ENCODE measurements at regions not wholly inside any gene's neighbourhood (a gene's known extent, or its start where the extent isn't known, plus 50 kb on each side); places are given as distances from the start of the nearest gene placed in this dataset.

GRCh38 chr5:160957312-160957861, 105.4 kb upstream of the ATP10B start:
- no peak for DNase-seq (ENCODE audit: low read depth)

DNA sequence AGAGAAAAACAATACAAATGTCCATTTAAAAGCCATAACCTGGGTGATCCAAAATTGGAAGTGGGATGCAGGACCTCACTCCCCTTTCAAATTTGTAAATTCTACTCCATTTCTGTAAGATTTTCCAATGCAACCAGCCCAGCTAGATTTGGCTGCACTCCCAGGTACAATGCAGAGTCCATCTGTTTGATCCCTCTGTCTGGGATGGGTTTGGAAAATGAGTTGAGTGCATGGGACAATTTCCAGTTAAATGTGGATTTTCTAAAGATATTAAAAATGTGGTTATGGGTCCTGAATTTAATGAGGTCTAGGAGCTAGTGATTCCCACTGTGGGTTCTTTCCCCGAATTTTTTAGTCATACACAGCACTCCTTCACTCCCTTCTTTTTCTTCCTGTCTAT, 104.0 kb upstream of the ATP10B start:
- DNase-seq (ENCODE audit: low read depth): no peak

GRCh38 chr5:160950311-160950710, 98.3 kb upstream of the ATP10B start:
- DNase-seq (ENCODE audit: low read depth): no peak

DNA sequence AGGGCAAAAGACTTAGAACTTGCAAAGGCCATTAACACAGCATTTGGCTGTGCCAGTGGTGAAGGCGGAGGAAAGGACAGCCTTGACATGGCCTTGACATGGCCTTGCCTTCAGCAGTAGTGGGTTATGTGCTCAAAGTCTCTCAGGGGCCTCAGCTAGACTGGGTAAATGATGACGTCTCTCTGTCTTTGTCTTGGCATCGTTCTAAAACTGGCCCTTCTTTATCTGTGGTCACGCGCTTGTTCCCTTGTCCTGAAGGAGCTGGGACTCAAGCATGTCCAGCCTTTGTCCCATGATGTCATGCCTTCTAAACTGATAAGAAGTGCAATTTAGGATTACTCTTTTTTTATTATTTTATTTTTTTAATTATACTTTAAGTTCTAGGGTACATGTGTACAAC, 88.7 kb upstream of the ATP10B start:
- DNase-seq (ENCODE audit: low read depth): no peak

DNA sequence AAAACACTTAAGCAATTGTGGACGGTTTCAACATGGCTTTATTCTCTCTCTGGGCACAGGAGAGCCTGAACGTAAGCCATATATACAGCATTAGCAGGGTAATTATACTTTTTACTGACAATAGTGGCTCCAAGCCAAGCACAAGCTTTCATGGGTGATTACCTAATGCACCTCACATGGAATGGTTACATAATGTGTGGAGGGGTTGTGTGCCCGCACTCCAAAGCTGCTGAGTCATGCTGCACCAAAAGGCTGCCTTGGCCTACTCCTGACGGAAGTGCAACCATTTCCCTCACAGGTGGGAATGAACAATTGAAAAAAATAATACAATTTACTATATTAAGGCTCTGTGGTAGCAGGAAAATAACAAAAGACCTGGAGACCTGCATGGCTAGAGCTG, 86.5 kb upstream of the ATP10B start:
- DNase-seq (ENCODE audit: low read depth): peak; percentile 49

GRCh38 chr5:160937570-160937969, 85.6 kb upstream of the ATP10B start:
- DNase-seq (ENCODE audit: low read depth): no peak

GRCh38 chr5:160935776-160936175, 83.8 kb upstream of the ATP10B start:
- no peak for DNase-seq (ENCODE audit: low read depth)

- DNase-seq (ENCODE audit: low read depth): no peak
Observed at GRCh38 chr5:160931283-160931682, 79.3 kb upstream of the ATP10B start.

GRCh38 chr5:160930406-160930805, 78.4 kb upstream of the ATP10B start:
- DNase-seq (ENCODE audit: low read depth): peak; percentile 4

GRCh38 chr5:160929906-160930305, 77.9 kb upstream of the ATP10B start:
- DNase-seq (ENCODE audit: low read depth): no peak

DNA sequence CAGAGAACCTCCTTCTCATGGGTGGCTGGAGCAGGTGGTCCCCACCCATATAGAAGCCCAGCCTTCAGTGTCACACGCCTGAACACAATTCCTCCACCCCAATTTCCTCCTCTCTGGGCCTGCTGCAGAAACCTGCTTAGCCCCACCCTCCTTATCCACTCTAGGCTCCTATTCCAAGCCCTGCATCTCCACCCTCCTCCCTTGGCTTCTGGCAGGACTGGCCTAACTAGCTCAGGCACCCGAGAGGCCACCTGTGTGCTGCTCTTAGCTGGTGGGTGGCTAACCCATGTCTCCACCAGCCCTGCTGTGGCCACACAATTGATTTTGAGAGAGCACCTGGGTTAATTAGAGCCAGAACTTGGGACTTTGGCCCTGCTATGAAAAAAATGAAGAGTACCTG, 77.3 kb upstream of the ATP10B start:
- no peak for DNase-seq (ENCODE audit: low read depth)

DNA sequence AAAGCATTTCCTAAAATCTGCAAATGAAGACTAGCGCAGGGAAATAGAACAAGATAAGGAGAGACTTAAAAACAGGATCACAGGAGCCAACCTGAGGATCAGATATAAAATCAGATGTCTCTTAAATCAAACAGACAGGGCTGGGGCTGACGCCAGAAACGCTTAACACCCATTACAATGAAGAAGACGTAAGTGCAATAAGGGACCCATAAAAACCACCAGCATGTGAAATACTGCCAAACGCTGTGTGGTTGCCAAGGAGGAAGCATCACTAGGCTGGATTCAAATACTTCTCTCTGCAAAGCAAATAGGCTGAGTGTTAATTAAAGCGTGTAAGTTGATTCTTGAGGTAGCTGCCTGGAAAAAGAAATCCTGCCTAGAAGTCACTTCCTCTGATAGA, 74.4 kb upstream of the ATP10B start:
- DNase-seq (ENCODE audit: low read depth): peak; percentile 8

- DNase-seq (ENCODE audit: low read depth): no peak
Observed at GRCh38 chr5:160925281-160925680, 73.3 kb upstream of the ATP10B start.

DNA sequence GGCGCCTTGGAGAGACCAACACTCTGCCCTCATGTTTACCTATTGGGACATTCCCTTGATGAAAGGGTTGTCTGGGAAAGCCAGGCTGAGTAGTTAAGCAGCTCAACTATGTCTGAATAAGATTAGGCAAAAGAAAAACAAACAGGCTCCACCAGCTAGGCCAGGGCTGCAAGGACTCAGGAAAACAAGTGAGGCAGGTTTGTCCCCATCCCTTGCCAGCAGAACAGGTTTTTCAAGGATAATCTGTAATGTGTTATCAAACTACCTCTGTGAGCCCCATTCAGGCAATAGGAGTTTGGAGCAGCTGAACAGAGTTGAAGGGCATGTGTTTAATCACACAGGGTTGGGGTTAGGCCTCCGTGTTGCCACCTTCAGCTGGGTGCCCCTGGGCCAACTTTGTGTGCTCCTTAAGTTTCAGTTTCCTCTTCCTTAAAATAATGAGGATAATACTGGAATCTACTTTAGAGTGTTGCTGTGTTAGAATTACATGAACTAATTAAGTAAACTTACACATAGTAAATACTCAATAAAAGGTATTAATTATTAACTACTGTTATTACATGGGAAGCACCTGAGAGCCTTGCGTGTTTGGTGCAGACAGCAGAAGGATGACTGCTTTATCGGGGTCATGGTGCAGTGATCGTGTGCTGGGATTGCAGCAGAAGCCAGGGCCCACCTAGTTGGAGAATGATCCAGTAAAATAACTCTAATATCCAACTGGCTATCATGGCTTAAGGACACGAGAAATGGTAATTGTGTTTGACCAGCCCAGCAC, 72.1 kb upstream of the ATP10B start:
- no peak for DNase-seq (ENCODE audit: low read depth)

DNA sequence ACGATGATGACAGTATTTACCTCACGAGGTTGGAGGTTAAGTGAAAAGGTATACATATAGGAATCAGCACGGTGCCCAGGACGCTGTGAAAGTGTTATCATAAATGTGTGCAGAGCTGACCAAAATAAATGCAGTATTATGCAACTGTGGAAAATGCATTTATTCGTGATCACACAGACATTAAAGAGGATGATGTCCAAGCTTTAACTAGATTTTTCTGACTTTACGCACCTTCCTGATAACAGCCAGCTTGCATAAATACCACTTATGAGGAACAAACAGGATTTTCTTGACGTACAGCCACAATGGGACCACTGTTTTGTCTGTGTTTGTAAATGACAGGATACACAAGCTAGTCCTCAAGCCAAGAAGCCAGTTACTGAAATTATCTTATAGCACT, 71.4 kb upstream of the ATP10B start:
- no peak for DNase-seq (ENCODE audit: low read depth)

DNA sequence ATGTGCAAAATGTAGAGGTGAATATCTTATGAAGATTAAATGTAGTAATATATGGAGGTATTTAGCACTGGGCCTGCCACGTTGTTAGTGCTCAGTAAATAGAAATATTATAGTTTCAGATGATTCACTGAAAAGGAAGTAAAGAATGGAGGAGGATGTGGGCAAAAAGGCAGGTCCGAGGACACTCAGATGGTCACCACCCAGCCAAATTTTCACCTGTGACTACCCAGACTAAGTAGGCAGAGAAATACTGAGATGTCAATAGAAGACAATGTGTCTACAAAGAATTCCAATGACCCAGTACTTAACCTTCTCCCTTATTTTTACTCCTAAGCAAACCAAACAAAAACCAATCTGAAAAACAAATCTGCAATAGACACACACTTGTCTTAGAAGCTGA, 70.3 kb upstream of the ATP10B start:
- DNase-seq (ENCODE audit: low read depth): no peak

- no peak for DNase-seq (ENCODE audit: low read depth)
Observed at GRCh38 chr5:160921423-160922285, 69.6 kb upstream of the ATP10B start.

DNA sequence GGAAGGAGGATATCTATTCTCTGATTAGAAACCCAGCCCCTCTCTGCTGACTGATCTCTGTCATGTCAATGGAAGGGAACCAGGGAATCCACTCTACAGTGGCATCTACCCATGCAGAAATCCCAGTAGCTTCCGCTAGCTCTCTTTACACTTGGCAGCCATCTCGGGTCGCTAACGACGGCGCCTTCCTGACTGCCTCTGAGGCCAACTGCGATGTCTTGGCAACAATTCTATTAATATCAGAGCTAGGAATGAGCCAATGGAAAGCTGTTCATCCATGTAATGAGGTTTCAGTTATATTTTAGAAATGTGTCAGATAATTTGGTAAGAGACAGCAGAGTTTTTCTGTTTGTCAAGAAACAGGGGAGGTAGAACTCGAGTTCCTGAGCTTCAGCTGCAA, 67.6 kb upstream of the ATP10B start:
- no peak for DNase-seq (ENCODE audit: low read depth)

- DNase-seq (ENCODE audit: low read depth): no peak
Observed at GRCh38 chr5:160918386-160918785, 66.4 kb upstream of the ATP10B start.

GRCh38 chr5:160906090-160906489, 54.1 kb upstream of the ATP10B start:
- no peak for DNase-seq (ENCODE audit: low read depth)

- DNase-seq (ENCODE audit: low read depth): no peak
Observed at GRCh38 chr5:160905285-160905684, 53.3 kb upstream of the ATP10B start.

DNA sequence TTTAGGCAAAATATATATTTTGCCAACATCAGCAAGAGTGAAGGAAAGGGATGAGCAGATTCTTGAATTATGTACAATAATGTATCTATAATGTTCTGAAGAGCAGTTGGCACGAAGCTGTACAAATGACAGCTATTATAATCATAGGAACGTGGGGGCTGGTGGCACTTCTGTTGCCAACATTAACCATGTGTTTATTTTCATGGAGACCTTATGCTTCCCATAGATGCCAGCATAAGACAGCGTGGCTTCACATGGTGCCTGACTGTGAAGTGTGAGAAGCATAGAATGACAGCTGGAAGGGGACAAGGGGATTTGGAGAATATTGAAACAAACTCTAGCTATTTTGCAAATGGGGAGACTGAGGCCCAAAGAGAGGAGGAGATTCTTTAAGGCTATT, 52.6 kb upstream of the ATP10B start:
- no peak for DNase-seq (ENCODE audit: low read depth)

GRCh38 chr5:160903551-160903950, 51.5 kb upstream of the ATP10B start:
- no peak for DNase-seq (ENCODE audit: low read depth)

Data from HT1080 (cell line).